ENCODE measurements at regions not wholly inside any gene's neighbourhood (a gene's known extent, or its start where the extent isn't known, plus 50 kb on each side); places are given as distances from the start of the nearest gene placed in this dataset.

DNA sequence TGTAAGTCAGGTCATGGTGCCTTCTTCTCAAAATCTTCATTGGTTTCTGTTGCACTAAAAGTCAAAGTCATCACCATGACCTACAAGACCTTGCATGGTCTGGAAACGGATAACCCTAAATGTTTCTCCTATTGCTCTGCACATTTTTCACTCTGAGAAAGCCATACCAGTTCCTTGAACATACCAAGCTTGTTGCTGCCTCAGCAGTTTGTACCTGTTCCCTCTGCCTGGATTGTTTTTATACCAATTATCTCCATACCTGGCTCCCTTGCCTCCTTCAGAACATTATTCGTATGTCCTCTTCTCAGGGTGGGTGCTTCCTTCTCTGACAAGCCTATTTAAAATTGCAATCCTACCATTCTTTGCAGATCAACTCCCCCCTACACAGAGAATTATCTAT lies 498.4 kb downstream of the DSC3 start:
- H3K36me3 Mint-ChIP-seq (ENCODE audit: low read depth) = no peaks in the 10 kb centered on the region
- no peak overlapping the region for H3K4me3 Mint-ChIP-seq
- no peaks in the 10 kb centered on the region for H3K4me1 Mint-ChIP-seq (ENCODE audit: low read depth)
- DNase-seq = no peak
- no peak overlapping the region for H3K27ac Mint-ChIP-seq
- intact Hi-C loops (cut with micrococcal nuclease) = no loop called here
- H3K27me3 Mint-ChIP-seq (ENCODE audit: low read depth) = no peaks in the 10 kb centered on the region
- H3K9me3 Mint-ChIP-seq = peaks cover 8% of the 10 kb centered on the region
- CTCF ChIA-PET = no interaction called here

DNA sequence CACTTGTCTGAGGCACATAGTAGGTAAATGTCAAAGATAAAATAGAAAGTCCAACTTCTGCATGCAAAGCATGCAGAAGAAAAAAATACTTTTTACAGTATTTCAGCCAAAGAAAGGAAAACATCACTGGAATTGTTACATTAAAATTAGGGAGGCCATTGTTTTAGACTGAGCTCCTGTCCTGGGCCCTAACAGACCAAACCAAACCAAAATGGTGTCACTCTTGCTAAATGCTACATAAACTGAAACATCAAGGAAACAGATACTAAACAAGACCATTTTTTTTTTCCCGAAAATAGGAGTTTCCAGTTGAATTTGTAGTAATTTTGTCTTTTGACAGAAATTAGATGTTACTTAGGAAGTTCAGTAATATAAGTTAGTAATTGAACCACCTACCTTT lies 508.8 kb downstream of the DSC3 start:
- CTCF ChIA-PET = no interaction called here
- no peaks in the 10 kb centered on the region for H3K27me3 Mint-ChIP-seq (ENCODE audit: low read depth)
- intact Hi-C loops (cut with micrococcal nuclease) = no loop called here
- H3K9me3 Mint-ChIP-seq = peaks cover 4% of the 10 kb centered on the region
- H3K4me1 Mint-ChIP-seq (ENCODE audit: low read depth) = no peaks in the 10 kb centered on the region
- no peak overlapping the region for H3K27ac Mint-ChIP-seq
- no peaks in the 10 kb centered on the region for H3K36me3 Mint-ChIP-seq (ENCODE audit: low read depth)
- no peak for DNase-seq
- no peak overlapping the region for H3K4me3 Mint-ChIP-seq

DNA sequence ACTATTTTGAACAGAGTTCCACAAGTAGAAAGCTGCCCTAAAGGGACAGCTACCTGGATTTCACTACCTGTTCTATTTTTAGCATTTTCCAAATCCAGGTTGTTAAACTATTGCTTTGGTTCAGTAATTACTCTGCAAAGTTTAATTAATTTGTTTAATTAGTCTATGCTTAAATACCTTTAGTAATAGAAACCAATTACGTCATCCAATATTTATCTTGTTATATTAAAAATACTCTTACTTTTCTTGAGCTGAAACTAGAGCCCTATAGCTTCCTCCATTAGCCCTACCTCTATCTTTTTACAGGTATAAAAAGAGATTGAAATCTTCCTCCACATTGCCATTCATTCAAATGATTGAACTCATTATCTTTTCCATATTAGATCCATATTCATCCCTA lies 514.6 kb downstream of the DSC3 start:
- Mint-ChIP-seq H3K27ac (no peak overlapping the region), H3K9me3 (peaks cover 2% of the 10 kb centered on the region), H3K36me3 (ENCODE audit: low read depth) (no peaks in the 10 kb centered on the region), H3K27me3 (ENCODE audit: low read depth) (no peaks in the 10 kb centered on the region), H3K4me3 (no peak overlapping the region), H3K4me1 (ENCODE audit: low read depth) (no peaks in the 10 kb centered on the region)
- DNase-seq = no peak
- intact Hi-C loops (cut with micrococcal nuclease) = no loop called here
- CTCF ChIA-PET = no interaction called here

DNA sequence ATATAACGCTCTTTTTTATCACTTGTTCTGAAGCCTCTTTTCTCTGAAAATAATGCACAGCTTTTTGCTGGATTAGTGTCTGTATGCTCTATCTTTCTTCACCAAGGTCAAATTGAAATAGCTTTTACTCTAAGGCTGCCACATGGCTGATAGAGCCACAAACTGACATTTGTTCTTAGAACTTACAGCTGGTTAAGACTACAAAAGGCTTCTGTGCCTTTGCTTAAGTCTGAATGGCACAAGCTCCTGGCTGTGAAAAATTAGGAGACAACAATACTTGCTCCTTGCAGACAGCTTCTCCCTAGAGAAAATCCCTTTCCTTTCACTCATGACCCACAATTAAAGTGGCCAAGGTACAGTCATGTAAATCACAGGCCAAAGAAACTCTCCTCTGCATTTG lies 515.3 kb downstream of the DSC3 start:
- DNase-seq = no peak
- H3K9me3 Mint-ChIP-seq = peaks cover 2% of the 10 kb centered on the region
- no peaks in the 10 kb centered on the region for H3K4me1 Mint-ChIP-seq (ENCODE audit: low read depth)
- H3K27me3 Mint-ChIP-seq (ENCODE audit: low read depth) = no peaks in the 10 kb centered on the region
- no peak overlapping the region for H3K4me3 Mint-ChIP-seq
- CTCF ChIA-PET = no interaction called here
- no peaks in the 10 kb centered on the region for H3K36me3 Mint-ChIP-seq (ENCODE audit: low read depth)
- intact Hi-C loops (cut with micrococcal nuclease) = no loop called here
- H3K27ac Mint-ChIP-seq = no peak overlapping the region

DNA sequence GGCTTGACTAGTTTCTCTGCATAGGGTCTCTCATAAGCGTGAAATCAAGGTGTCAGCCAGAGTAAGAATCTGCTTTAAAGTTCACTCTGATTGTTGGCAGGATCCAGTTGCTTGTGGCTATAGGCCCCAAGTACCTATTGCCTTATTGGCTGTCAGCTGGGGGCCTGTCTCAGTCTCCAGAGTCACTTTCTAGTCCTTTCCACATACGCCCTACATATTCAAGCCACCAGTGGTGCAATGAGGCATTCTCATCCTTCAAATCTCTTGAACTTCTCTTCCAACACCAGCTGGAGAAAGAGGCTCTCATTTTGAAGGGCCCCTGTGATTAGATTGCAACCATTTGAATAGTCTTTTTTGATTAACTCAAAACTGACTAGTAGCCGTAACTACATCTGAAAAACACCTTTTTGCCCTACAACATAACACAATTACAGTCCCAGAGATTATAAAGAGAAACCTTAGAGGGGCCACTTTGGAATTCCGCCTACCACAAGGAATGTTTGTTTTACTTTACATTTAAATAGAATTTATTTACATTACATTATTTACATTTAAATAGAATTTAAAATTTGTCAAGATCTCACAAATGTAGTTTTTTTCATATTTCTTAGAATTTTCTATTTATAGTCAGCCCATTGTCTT lies 520.1 kb downstream of the DSC3 start:
- Mint-ChIP-seq H3K27me3 (ENCODE audit: low read depth) (no peaks in the 10 kb centered on the region), H3K4me1 (ENCODE audit: low read depth) (no peaks in the 10 kb centered on the region), H3K27ac (no peak overlapping the region), H3K9me3 (peaks cover 2% of the 10 kb centered on the region), H3K36me3 (ENCODE audit: low read depth) (no peaks in the 10 kb centered on the region), H3K4me3 (no peak overlapping the region)
- intact Hi-C loops (cut with micrococcal nuclease) = no loop called here
- DNase-seq = no peak
- CTCF ChIA-PET = no interaction called here

DNA sequence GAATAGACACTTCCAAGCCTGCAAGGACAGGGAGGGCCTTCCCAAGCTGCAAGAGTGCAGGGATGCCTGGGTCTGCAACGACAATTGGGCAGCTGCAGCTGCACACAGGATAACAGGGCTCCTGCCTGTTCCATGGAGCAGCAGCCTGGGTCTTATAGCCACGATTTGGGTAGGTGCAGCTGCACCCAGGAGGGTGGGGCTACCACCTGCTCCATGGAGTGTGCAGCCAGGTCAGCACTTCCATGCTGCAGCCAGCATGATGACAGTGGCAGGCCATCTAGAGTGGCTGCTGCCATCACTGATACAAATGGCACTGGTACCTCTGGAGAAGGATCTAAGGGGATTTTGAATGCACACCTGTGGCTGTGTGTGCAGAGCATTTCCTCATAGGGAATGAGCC lies 528.5 kb downstream of the DSC3 start:
- intact Hi-C loops (cut with micrococcal nuclease) = no loop called here
- Mint-ChIP-seq H3K9me3 (peaks cover 7% of the 10 kb centered on the region), H3K4me1 (ENCODE audit: low read depth) (no peaks in the 10 kb centered on the region), H3K27me3 (ENCODE audit: low read depth) (no peaks in the 10 kb centered on the region), H3K27ac (no peak overlapping the region), H3K36me3 (ENCODE audit: low read depth) (no peaks in the 10 kb centered on the region), H3K4me3 (no peak overlapping the region)
- CTCF ChIA-PET = no interaction called here
- DNase-seq = no peak

DNA sequence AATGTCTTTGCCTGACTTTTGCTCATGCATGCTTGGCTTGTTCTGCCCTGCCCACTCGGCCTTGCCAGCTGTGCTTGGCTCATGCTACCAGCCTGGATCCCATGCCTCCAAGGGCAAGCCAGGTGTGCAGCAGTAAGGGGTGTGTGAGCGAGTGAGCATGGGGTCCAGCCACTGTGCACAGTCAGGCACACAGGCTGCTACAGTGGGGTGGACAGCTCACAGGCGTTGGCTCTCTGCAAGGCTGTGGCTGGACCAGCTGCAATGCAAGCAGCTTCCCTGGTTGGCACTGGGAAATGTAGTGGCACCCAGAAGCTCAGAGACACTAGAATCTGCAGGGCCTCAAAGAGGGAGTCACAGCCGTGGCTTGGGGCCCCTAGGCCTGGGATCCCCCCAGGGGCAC lies 529.7 kb downstream of the DSC3 start:
- H3K9me3 Mint-ChIP-seq = peaks cover 5% of the 10 kb centered on the region
- H3K27me3 Mint-ChIP-seq (ENCODE audit: low read depth) = no peaks in the 10 kb centered on the region
- DNase-seq = no peak
- H3K36me3 Mint-ChIP-seq (ENCODE audit: low read depth) = no peaks in the 10 kb centered on the region
- no peak overlapping the region for H3K4me3 Mint-ChIP-seq
- no peak overlapping the region for H3K27ac Mint-ChIP-seq
- H3K4me1 Mint-ChIP-seq (ENCODE audit: low read depth) = no peaks in the 10 kb centered on the region
- CTCF ChIA-PET = no interaction called here
- intact Hi-C loops (cut with micrococcal nuclease) = no loop called here

DNA sequence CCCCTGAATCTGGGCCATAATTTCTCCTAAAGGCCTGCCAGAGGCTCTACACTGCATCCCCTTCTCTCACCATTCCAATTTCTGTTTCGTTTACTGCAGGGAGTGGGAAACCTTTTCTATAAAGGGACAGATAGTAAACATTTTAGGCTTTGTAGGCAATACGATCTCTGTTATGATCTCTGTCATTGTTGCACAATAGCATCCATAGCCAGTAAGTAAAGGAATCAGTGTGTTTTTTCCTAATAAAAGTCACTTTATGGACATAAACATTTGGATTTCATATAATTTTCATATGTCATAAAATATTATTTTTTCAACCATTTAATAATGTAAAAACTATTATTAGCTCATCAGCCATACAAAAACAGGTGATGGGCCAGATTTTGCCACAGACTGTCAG lies 531.7 kb downstream of the DSC3 start:
- H3K9me3 Mint-ChIP-seq = peaks cover 4% of the 10 kb centered on the region
- H3K27ac Mint-ChIP-seq = no peak overlapping the region
- H3K27me3 Mint-ChIP-seq (ENCODE audit: low read depth) = no peaks in the 10 kb centered on the region
- intact Hi-C loops (cut with micrococcal nuclease) = no loop called here
- CTCF ChIA-PET = no interaction called here
- DNase-seq = no peak
- H3K36me3 Mint-ChIP-seq (ENCODE audit: low read depth) = no peaks in the 10 kb centered on the region
- H3K4me1 Mint-ChIP-seq (ENCODE audit: low read depth) = no peaks in the 10 kb centered on the region
- H3K4me3 Mint-ChIP-seq = no peak overlapping the region

DNA sequence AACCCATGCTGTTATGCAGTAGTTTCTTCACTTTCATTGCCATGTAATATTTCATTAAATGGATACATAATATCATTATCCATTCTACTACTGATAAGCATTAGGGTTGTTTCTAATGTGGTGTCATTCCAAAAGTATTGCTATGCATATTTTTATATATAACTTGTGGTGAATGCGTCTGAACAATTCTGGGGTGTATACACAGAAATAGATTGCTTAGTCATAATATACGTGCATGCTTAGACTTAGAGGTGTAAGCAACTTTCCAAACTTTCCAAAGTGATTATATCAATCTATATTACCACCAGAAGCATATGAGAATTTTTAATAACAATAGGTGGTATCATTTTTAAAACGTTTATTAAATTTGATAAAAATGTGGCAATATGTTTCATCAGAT lies 540.9 kb downstream of the DSC3 start:
- Mint-ChIP-seq H3K4me3 (no peak overlapping the region), H3K27me3 (ENCODE audit: low read depth) (no peaks in the 10 kb centered on the region), H3K27ac (no peak overlapping the region), H3K4me1 (ENCODE audit: low read depth) (no peaks in the 10 kb centered on the region), H3K36me3 (ENCODE audit: low read depth) (no peaks in the 10 kb centered on the region), H3K9me3 (no peaks in the 10 kb centered on the region)
- DNase-seq = no peak
- intact Hi-C loops (cut with micrococcal nuclease) = no loop called here
- CTCF ChIA-PET = no interaction called here

DNA sequence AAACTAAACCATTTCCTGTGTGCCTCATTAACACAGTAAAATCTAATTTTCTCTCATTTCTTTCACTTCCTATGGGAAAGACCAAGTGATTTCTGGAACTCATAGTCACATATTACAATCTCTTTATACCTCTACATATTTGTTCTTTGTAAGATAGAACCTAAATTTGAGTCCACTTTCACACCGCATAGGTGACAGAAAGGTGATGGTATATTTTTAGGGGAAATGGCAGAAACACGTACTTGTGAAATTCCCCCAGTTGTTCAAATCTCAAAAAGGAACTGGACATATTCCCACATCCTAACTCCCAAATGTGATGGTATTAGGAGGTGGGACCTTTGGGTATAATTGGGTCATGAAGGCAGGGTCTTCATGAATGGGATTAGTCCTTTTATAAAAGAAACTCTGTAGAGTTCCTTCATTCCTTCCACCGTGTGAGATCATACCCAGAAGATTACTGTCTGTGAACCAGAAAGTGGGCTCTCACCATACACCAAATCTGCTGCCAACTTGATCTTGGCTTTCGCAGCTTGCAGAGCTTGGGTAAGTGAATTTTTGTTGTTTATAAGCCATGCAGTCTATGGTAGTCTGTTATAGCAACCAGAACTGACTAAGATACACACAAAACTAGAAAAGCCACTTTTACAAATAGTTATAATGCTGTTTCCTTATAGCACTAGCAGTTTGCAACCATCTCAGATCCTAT lies 542.1 kb downstream of the DSC3 start:
- Mint-ChIP-seq H3K36me3 (ENCODE audit: low read depth) (no peaks in the 10 kb centered on the region), H3K9me3 (no peaks in the 10 kb centered on the region), H3K4me3 (no peak overlapping the region), H3K27me3 (ENCODE audit: low read depth) (no peaks in the 10 kb centered on the region), H3K4me1 (ENCODE audit: low read depth) (no peaks in the 10 kb centered on the region), H3K27ac (no peak overlapping the region)
- CTCF ChIA-PET = no interaction called here
- intact Hi-C loops (cut with micrococcal nuclease) = no loop called here
- no peak for DNase-seq

DNA sequence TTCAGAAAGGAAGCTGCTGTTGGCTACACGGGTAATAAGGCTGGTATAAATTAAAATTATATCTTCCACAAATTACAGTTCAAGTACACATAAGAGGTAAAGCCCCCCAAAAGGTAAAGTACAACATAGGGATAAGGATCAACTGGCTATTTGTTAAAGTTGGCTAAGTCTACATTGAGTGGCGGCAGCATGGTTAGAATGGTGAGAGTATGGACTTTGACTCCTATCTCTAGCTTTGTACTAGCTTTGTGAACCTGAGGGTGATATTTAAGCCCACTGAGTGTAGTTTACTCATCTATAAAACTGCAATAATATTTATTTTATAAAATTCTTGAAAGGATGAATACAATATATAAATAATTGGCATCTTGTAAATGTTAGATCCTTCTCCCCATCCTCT lies 542.8 kb downstream of the DSC3 start:
- no peak for DNase-seq
- CTCF ChIA-PET = no interaction called here
- no peak overlapping the region for H3K27ac Mint-ChIP-seq
- H3K4me3 Mint-ChIP-seq = no peak overlapping the region
- no peaks in the 10 kb centered on the region for H3K27me3 Mint-ChIP-seq (ENCODE audit: low read depth)
- no peaks in the 10 kb centered on the region for H3K9me3 Mint-ChIP-seq
- no peaks in the 10 kb centered on the region for H3K36me3 Mint-ChIP-seq (ENCODE audit: low read depth)
- H3K4me1 Mint-ChIP-seq (ENCODE audit: low read depth) = no peaks in the 10 kb centered on the region
- intact Hi-C loops (cut with micrococcal nuclease) = no loop called here

DNA sequence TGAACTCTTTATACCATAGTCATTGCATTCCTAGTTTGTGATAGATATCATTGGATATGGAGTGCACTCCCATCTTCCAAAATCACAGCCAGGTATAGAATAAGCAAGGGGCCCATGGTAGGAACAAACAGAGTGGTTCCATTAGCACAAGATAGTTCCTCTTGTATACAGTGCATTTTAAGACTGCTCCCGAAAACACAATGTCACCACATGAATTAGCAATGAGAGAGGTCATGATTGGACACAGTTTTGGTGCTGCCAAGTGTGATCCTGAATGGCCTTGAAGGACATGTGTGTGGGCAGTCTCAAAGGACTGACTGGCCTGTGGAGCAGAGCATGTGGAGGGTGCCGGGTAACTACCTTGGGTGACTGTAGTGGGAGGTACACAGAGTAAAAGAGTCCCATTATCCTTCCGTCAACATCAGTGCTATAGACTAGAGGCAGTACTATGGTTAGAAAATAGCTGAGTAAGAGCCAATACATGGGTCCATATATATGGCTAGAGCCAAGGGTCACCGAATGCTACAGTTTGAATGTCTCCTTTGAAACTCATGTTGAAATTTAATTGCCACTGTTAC lies 549.9 kb downstream of the DSC3 start:
- Mint-ChIP-seq H3K4me1 (ENCODE audit: low read depth) (no peaks in the 10 kb centered on the region), H3K4me3 (no peak overlapping the region), H3K9me3 (peaks cover 6% of the 10 kb centered on the region), H3K27me3 (ENCODE audit: low read depth) (no peaks in the 10 kb centered on the region), H3K27ac (no peak overlapping the region), H3K36me3 (ENCODE audit: low read depth) (no peaks in the 10 kb centered on the region)
- no peak for DNase-seq
- CTCF ChIA-PET = no interaction called here
- intact Hi-C loops (cut with micrococcal nuclease) = no loop called here

DNA sequence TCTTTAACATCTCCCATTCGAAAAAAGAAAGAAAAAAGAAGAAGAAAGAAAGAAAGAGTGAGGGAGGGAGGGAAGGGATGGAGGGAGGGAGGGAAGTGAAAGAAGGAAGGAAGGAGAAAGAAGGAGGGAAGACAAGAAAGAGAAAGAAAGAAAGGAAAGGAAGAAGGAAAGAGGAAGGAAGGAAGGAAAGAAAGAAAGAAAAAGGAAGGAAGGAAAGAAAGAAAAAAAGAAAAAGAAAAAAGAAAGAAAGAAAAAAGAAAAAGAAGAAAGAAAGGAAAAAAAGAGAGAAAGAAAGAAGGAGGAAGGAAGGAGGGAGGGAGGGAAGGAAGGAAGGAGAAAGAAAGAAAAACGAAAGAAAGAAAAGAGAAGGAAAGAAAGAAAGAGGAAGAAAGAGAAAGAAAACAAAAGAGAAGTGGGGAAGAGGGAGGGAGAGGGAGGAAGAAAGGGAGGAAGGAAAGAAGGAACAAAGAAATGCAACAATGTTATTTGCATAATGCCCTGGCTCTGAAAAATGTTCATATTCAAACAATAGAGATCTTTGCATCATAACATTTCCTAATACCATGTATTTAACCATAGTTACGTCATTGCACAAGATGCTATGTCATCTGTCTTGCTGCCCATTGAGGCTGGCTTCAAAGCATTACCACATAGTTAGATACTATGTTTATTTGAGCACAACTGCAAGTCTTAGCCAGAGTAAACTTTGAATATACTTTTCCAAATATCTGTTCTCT lies 550.6 kb downstream of the DSC3 start:
- DNase-seq = no peak
- CTCF ChIA-PET = no interaction called here

More for the DNA sequence above, 550.6 kb downstream of the DSC3 start:
- no peaks in the 10 kb centered on the region for H3K4me1 Mint-ChIP-seq (ENCODE audit: low read depth)
- no peaks in the 10 kb centered on the region for H3K36me3 Mint-ChIP-seq (ENCODE audit: low read depth)
- no peak overlapping the region for H3K27ac Mint-ChIP-seq
- H3K4me3 Mint-ChIP-seq = no peak overlapping the region
- no peaks in the 10 kb centered on the region for H3K27me3 Mint-ChIP-seq (ENCODE audit: low read depth)
- H3K9me3 Mint-ChIP-seq = peaks cover 6% of the 10 kb centered on the region
- intact Hi-C loops (cut with micrococcal nuclease) = no loop called here

All from activated naive CD4-positive, alpha-beta T cell treated with anti-CD3 and anti-CD28 coated beads for 36 hours (primary cell).